Smooth muscle cell (in vitro differentiated cells): ENCODE measurements at regions not wholly inside any gene's neighbourhood (a gene's known extent, or its start where the extent isn't known, plus 50 kb on each side); places are given as distances from the start of the nearest gene placed in this dataset.

Source experiments
- DNase-seq: peaks from one replicate; lab custom pipeline; 2025; ENCODE audit not compliant: unreplicated experiment; lab: John Stamatoyannopoulos, UW
- H2AFZ ChIP-seq: fragments of 200-600 bp; sonication (generic); 2 replicates; pipeline ENCODE4 v1.6.0; 2016; ENCODE audit warnings: antibody characterized with exemption, low read depth, mild to moderate bottlenecking
- H3F3A ChIP-seq: fragments of 200-600 bp; sonication (generic); 2 replicates; pipeline ENCODE4 v1.6.0; 2017; ENCODE audit warnings: antibody characterized with exemption, low read depth
- H3K27ac ChIP-seq: fragments of 200-600 bp; sonication (generic); 2 replicates; pipeline ENCODE4 v1.5.1; 2016; ENCODE audit warnings: low read depth, mild to moderate bottlenecking
- H3K27me3 ChIP-seq: fragments of 200-600 bp; sonication (generic); 2 replicates; pipeline ENCODE4 v1.6.1; 2016; ENCODE audit warnings: low read depth, mild to moderate bottlenecking
- H3K36me3 ChIP-seq: fragments of 200-600 bp; sonication (generic); 2 replicates; pipeline ENCODE4 v1.5.1; 2016; ENCODE audit warnings: low read depth
- H3K4me1 ChIP-seq: fragments of 200-600 bp; sonication (generic); 2 replicates; pipeline ENCODE4 v1.5.1; 2016; ENCODE audit warnings: low read depth
- H3K4me2 ChIP-seq: fragments of 200-600 bp; sonication (generic); 2 replicates; pipeline ENCODE4 v1.6.0; 2016; ENCODE audit warnings: mild to moderate bottlenecking
- H3K4me3 ChIP-seq: fragments of 200-600 bp; sonication (generic); 2 replicates; pipeline ENCODE4 v1.5.1; 2016; ENCODE audit warnings: mild to moderate bottlenecking
- H3K79me2 ChIP-seq: fragments of 200-600 bp; sonication (generic); 2 replicates; pipeline ENCODE4 v1.6.0; 2016; ENCODE audit warnings: low read depth, mild to moderate bottlenecking
- H3K9ac ChIP-seq: fragments of 200-600 bp; sonication (generic); 2 replicates; pipeline ENCODE4 v1.6.0; 2016; ENCODE audit warnings: low read depth
- H3K9me3 ChIP-seq: fragments of 200-600 bp; sonication (generic); replicated peaks from 2 replicates; pipeline ENCODE4 v1.5.1; 2016; ENCODE audit warnings: low read depth
- H4K20me1 ChIP-seq: fragments of 200-600 bp; sonication (generic); 2 replicates; pipeline ENCODE4 v1.6.0; 2016; ENCODE audit warnings: low read depth
- WGBS: methylation state at CpG from one replicate; pipeline ENCODE4 v1.1.7; 2016; ENCODE audit warnings: low lambda C conversion rate; 5-methylcytosine and 5-hydroxymethylcytosine counted together
- TF ChIP-seq, protein P1 (sequence below): fragments of 200-600 bp; sonication (generic); IDR thresholded peaks from 2 replicates; pipeline ENCODE4 v1.5.1; 2017; ENCODE audit warnings: borderline replicate concordance, mild to moderate bottlenecking, antibody characterized with exemption; ENCODE audit not compliant: insufficient read depth, poor library complexity, severe bottlenecking

DNA sequence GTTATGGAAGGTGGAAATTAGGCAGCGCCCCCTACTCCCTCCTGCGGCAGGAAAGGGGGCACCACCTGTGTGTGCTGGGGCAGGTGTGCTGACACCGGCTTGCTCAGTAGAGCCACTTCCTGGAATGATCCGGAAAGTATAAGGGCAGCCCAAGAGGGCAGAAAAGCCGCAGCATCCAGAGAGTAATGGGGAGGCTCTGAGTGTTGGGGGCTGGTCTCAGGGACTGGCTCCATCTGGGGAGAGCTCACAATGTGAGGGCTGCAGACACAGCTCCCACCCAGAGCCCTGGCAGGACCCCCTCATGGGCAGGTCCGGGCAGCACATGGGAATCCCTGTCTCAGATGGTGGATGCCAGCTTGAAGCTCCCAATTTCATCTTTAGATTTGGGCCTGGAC is 187.6 kb upstream of the C14orf180 start:
- 90% methylated on average over 6 of the region's 6 CpGs for WGBS
- no peaks in the 10 kb centered on the region for H3K27me3 ChIP-seq
- H3K36me3 ChIP-seq, result no peaks in the 10 kb centered on the region
- no peak overlapping the region for H3K27ac ChIP-seq
- no peak overlapping the region for H3K9ac ChIP-seq
- no peak overlapping the region for H2AFZ ChIP-seq
- no peaks in the 10 kb centered on the region for H3F3A ChIP-seq
- TF ChIP-seq, protein P1, sequence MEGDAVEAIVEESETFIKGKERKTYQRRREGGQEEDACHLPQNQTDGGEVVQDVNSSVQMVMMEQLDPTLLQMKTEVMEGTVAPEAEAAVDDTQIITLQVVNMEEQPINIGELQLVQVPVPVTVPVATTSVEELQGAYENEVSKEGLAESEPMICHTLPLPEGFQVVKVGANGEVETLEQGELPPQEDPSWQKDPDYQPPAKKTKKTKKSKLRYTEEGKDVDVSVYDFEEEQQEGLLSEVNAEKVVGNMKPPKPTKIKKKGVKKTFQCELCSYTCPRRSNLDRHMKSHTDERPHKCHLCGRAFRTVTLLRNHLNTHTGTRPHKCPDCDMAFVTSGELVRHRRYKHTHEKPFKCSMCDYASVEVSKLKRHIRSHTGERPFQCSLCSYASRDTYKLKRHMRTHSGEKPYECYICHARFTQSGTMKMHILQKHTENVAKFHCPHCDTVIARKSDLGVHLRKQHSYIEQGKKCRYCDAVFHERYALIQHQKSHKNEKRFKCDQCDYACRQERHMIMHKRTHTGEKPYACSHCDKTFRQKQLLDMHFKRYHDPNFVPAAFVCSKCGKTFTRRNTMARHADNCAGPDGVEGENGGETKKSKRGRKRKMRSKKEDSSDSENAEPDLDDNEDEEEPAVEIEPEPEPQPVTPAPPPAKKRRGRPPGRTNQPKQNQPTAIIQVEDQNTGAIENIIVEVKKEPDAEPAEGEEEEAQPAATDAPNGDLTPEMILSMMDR, result no peak
- no peaks in the 10 kb centered on the region for H3K79me2 ChIP-seq
- H4K20me1 ChIP-seq, result no peaks in the 10 kb centered on the region
- H3K4me1 ChIP-seq, result no peaks in the 10 kb centered on the region
- no peaks in the 10 kb centered on the region for H3K9me3 ChIP-seq
- no peak overlapping the region for H3K4me2 ChIP-seq
- no peak overlapping the region for H3K4me3 ChIP-seq
- no peak for DNase-seq

DNA sequence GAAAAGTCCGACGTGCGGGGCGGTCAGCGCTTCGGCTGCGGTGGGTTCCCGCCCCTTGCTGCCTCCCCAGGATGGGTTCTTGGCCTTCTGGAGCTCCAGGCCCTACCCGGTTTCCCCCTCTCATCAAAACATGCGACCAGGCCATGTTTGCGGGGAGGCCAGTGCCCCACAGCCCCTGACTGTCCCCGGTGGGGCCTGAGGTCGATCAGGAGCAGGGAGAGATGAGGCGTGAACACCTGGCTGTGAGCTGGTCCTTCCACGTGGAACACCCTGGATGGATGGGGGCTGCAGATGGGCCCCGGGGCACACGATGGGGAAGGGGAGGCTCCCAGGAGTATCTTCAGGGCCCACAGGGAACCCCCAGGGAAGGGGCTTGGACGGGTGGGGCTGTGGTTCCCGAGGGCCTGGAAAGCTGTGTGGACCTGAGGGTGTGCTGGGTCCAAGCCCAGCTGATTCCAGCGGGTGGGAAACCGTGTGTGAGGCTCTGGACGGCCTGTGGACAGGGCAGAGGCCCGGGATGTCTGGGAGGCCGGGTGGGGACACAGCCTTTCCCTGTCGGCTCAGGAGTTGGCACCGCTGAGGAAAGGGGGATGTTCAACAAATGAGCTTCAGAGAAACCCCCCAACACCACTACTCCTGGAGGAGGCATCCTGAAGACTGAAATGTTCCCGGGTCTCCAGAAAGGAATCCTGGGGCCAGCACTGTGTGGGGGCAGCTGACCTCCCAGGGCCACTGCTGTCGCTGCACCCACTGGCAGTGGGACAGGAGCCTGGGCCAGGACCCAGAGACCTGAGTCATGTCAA is 187.0 kb upstream of the C14orf180 start:
- 92% methylated on average over 28 of the region's 28 CpGs for WGBS
- no peak overlapping the region for H3K4me3 ChIP-seq
- no peak overlapping the region for H3K9ac ChIP-seq
- TF ChIP-seq, protein P1, result no peak
- H3F3A ChIP-seq, result no peaks in the 10 kb centered on the region
- H3K9me3 ChIP-seq, result peaks cover 4% of the 10 kb centered on the region
- no peaks in the 10 kb centered on the region for H4K20me1 ChIP-seq
- H2AFZ ChIP-seq, result no peak overlapping the region
- no peaks in the 10 kb centered on the region for H3K79me2 ChIP-seq
- H3K27ac ChIP-seq, result no peak overlapping the region
- no peak overlapping the region for H3K4me2 ChIP-seq
- H3K27me3 ChIP-seq, result no peaks in the 10 kb centered on the region
- no peak for DNase-seq
- no peaks in the 10 kb centered on the region for H3K4me1 ChIP-seq
- no peaks in the 10 kb centered on the region for H3K36me3 ChIP-seq

DNA sequence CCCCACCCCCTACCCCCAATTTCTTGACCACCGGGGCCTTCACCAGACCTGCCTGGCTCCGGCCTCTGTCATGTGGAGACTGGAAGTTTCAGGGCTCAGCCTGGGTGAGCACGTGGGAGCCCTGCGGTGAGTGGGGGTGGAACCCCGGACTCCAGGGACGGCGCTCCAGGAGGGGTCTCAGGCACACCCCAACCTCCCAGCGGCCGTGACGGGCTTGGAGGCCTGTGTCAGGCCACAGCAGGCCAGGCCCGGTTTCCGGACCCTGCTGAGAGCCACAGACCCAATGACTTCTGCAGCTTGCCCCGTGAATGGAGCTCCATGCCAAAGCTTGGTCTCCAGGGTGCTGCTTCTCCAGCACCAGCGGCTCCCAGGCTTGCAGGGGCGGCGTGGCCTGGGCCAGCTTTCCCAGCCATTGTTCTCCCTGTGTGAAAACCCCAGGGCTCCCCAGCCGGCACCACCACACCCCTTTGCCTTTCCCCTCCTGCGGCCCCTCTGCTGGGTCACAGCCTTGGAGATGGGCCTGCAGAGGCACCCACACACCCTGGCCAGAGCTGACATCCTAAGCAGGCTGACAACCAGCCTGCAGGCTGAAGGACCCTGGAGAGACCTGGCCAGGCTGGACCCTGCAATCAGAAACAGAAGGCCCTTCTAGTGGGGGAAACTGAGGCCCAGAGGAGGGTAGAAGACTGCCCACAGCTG is 186.2 kb upstream of the C14orf180 start:
- Histone ChIP-seq H3K27ac (no peak overlapping the region), H2AFZ (no peak overlapping the region), H4K20me1 (no peaks in the 10 kb centered on the region), H3K36me3 (no peaks in the 10 kb centered on the region), H3F3A (no peaks in the 10 kb centered on the region), H3K4me3 (no peak overlapping the region), H3K9me3 (peaks cover 5% of the 10 kb centered on the region), H3K4me2 (no peak overlapping the region), H3K27me3 (no peaks in the 10 kb centered on the region), H3K79me2 (no peaks in the 10 kb centered on the region), H3K9ac (no peak overlapping the region), H3K4me1 (no peaks in the 10 kb centered on the region)
- WGBS, result 94% methylated on average over 18 of the region's 18 CpGs
- no peak for DNase-seq
- TF ChIP-seq, protein P1, result no peak
